ENCODE measurements at regions not wholly inside any gene's neighbourhood (a gene's known extent, or its start where the extent isn't known, plus 50 kb on each side); places are given as distances from the start of the nearest gene placed in this dataset.

DNA sequence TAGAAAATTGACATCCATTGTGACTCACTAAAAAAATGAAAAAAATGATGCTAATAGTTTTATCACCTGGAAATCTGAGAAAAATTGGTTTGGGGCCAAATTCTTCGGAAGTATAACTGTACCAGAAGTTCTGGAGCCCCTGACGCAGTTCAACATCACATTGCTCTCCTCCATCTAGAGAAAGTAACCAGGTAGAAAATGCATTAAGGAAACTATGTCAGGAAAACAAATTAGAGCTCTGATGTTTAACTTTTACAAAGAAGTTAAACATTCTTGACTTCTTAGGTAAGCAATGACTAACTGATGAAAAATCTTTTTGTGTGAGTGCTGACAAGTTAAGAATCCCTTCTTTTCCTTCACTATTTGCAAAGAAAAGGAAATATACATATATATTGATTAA is 61.1 kb upstream of the TMEM196 start:
- Histone ChIP-seq H3K27ac (ENCODE audit: low read length) (no peak overlapping the region), H3K9me3 (ENCODE audit: control insufficient read depth, low read depth, low read length) (no peaks in the 10 kb centered on the region), H3K9ac (ENCODE audit: low read length) (no peak overlapping the region), H3K36me3 (ENCODE audit: control insufficient read depth, low read depth, low read length) (no peaks in the 10 kb centered on the region), H3K27me3 (ENCODE audit: control insufficient read depth, insufficient read depth, low read length) (no peaks in the 10 kb centered on the region), H3K4me1 (ENCODE audit: control insufficient read depth, low read depth, low read length) (no peaks in the 10 kb centered on the region), H3K4me3 (ENCODE audit: low read length) (no peak overlapping the region)

- Histone ChIP-seq H3K9ac (ENCODE audit: low read length) (no peak overlapping the region), H3K36me3 (ENCODE audit: control insufficient read depth, low read depth, low read length) (no peaks in the 10 kb centered on the region), H3K27me3 (ENCODE audit: control insufficient read depth, insufficient read depth, low read length) (no peaks in the 10 kb centered on the region), H3K9me3 (ENCODE audit: control insufficient read depth, low read depth, low read length) (no peaks in the 10 kb centered on the region), H3K4me1 (ENCODE audit: control insufficient read depth, low read depth, low read length) (no peaks in the 10 kb centered on the region), H3K4me3 (ENCODE audit: low read length) (no peak overlapping the region), H3K27ac (ENCODE audit: low read length) (no peak overlapping the region)
Measured at GRCh38 chr7:19830604-19831003, 57.2 kb upstream of the TMEM196 start.

All from iPS-18a (cell line).